B cell (primary cell): ENCODE measurements at regions not wholly inside any gene's neighbourhood (a gene's known extent, or its start where the extent isn't known, plus 50 kb on each side); places are given as distances from the start of the nearest gene placed in this dataset.

Source experiments
- CTCF ChIP-seq: fragments of 200-600 bp; IDR thresholded peaks from one replicate; pipeline ENCODE4 v1.8.0; 2022; ENCODE audit warnings: antibody characterized with exemption, mild to moderate bottlenecking
- EZH2 ChIP-seq: IDR thresholded peaks from 2 replicates; pipeline ENCODE4 v1.6.1; 2012; ENCODE audit warnings: borderline replicate concordance, low read depth, mild to moderate bottlenecking, moderate library complexity, low read length; ENCODE audit not compliant: insufficient read depth, poor library complexity, severe bottlenecking

- TF ChIP-seq EZH2 (no peak), CTCF (no peak)
Observed at GRCh38 chr3:135576751-135577150, 388.8 kb upstream of the PPP2R3A start.
